ENCODE measurements at regions not wholly inside any gene's neighbourhood (a gene's known extent, or its start where the extent isn't known, plus 50 kb on each side); places are given as distances from the start of the nearest gene placed in this dataset.

DNA sequence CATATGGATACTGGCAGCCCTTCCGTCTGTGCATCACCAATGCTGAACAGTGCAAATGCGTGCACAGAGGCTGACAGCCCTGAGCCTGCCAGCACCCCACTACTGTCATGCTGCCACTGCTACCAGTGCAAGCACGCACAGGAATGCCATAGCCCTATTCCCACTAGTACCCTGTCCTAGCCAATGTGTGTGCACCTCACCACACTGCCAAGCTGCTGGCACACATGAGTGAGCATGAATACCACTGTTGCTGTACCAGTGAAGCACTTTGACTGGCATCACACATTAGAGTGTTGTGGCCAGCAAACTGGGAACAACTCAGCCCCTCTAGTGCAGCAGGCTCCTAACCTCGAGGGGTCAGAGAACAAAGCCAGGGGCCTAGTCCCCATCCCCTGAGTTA lies 102.9 kb upstream of the PCDH10 start:
- Histone ChIP-seq H3K27me3 (no peaks in the 10 kb centered on the region), H3K9me3 (no peaks in the 10 kb centered on the region), H3K36me3 (no peaks in the 10 kb centered on the region), H3K27ac (no peak overlapping the region), H3K4me3 (no peak overlapping the region), H3K4me1 (no peaks in the 10 kb centered on the region)
- 77% methylated on average over 4 of the region's 4 CpGs; no CpG with 5 or more reads in 1 of the 2 donors for WGBS, 2 donors (ENCODE audit: low coverage in 1 of 2)
- intact Hi-C loops (cut with DNase I; ENCODE audit: low total_unique reads) = no loop called here
- in situ Hi-C loops (cut with MboI; ENCODE audit: low pct_ligation_motif_present in 1 of 4, low pct_unique_long_range_greater_than_20kb in 1 of 4, low sequenced_read_pairs in 3 of 4) = no loop called here
- DNase-seq = no peak
- TF ChIP-seq EP300 (IDR thresholded peaks at IDR 0.05; ENCODE audit: low read depth) = no peak

DNA sequence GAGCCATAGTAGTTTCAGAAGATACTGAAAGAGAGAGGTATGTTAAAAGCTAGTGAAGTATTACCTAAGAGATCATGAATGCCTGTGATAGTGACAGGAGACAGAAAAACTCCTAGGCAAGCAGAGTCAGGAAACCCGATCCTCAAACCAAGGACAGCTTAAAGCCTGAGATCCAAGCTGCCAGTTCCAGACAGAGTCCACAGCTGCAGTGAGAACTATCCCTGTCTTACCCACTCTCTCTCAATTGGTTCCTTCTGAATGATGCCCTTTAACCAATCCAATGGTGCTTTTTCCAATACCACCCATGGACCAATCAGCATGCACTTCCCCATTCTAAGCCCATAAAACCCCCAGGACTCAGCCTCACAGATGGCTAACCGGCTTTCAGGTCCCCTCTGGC lies 90.4 kb upstream of the PCDH10 start:
- Histone ChIP-seq H3K4me3 (no peak overlapping the region), H3K4me1 (no peaks in the 10 kb centered on the region), H3K27me3 (no peaks in the 10 kb centered on the region), H3K36me3 (no peaks in the 10 kb centered on the region), H3K9me3 (no peaks in the 10 kb centered on the region), H3K27ac (no peak overlapping the region)
- DNase-seq = no peak
- 20 to 56% methylated on average over 1 to 2 of the region's 2 CpGs for WGBS, 2 donors (ENCODE audit: low coverage in 1 of 2)
- intact Hi-C loops (cut with DNase I; ENCODE audit: low total_unique reads) = no loop called here
- TF ChIP-seq, protein P1, sequence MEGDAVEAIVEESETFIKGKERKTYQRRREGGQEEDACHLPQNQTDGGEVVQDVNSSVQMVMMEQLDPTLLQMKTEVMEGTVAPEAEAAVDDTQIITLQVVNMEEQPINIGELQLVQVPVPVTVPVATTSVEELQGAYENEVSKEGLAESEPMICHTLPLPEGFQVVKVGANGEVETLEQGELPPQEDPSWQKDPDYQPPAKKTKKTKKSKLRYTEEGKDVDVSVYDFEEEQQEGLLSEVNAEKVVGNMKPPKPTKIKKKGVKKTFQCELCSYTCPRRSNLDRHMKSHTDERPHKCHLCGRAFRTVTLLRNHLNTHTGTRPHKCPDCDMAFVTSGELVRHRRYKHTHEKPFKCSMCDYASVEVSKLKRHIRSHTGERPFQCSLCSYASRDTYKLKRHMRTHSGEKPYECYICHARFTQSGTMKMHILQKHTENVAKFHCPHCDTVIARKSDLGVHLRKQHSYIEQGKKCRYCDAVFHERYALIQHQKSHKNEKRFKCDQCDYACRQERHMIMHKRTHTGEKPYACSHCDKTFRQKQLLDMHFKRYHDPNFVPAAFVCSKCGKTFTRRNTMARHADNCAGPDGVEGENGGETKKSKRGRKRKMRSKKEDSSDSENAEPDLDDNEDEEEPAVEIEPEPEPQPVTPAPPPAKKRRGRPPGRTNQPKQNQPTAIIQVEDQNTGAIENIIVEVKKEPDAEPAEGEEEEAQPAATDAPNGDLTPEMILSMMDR (IDR thresholded peaks at IDR 0.05) = no peak
- no peak for TF ChIP-seq POLR2AphosphoS5 (IDR thresholded peaks at IDR 0.05)
- no peak for TF ChIP-seq EP300 (IDR thresholded peaks at IDR 0.05; ENCODE audit: low read depth)
- in situ Hi-C loops (cut with MboI; ENCODE audit: low pct_ligation_motif_present in 1 of 4, low pct_unique_long_range_greater_than_20kb in 1 of 4, low sequenced_read_pairs in 3 of 4) = no loop called here

DNA sequence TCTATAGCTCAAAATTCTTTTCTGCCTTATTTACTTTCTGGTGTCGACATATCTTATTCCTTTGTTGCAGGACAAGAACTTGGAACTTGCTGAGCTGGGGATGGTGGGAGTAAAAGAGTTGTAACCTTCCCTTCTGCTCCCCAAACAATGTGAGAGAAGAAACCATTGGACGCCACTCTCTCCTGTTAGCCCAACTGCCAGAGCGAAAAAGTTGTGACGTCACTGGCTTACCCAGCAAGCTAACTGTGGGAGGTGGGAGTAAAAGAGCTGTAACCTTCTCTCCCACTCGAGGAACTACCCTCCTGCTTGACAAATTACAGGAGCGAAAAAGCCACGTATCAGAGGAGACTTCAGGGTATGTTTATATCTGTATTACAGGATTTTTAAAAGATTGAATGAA lies 90.0 kb upstream of the PCDH10 start:
- Histone ChIP-seq H3K9me3 (no peaks in the 10 kb centered on the region), H3K4me3 (no peak overlapping the region), H3K36me3 (no peaks in the 10 kb centered on the region), H3K27ac (no peak overlapping the region), H3K27me3 (no peaks in the 10 kb centered on the region), H3K4me1 (no peaks in the 10 kb centered on the region)
- in situ Hi-C loops (cut with MboI; ENCODE audit: low pct_ligation_motif_present in 1 of 4, low pct_unique_long_range_greater_than_20kb in 1 of 4, low sequenced_read_pairs in 3 of 4) (no loop called here), intact Hi-C loops (cut with DNase I; ENCODE audit: low total_unique reads) (no loop called here)
- TF ChIP-seq EP300 (IDR thresholded peaks at IDR 0.05; ENCODE audit: low read depth) (no peak), POLR2AphosphoS5 (IDR thresholded peaks at IDR 0.05) (no peak), POLR2A (IDR thresholded peaks at IDR 0.05) (no peak)
- TF ChIP-seq, protein P1 (IDR thresholded peaks at IDR 0.05) = no peak
- DNase-seq = no peak
- 66 to 70% methylated on average over 3 to 7 of the region's 7 CpGs for WGBS, 2 donors (ENCODE audit: low coverage in 1 of 2)

DNA sequence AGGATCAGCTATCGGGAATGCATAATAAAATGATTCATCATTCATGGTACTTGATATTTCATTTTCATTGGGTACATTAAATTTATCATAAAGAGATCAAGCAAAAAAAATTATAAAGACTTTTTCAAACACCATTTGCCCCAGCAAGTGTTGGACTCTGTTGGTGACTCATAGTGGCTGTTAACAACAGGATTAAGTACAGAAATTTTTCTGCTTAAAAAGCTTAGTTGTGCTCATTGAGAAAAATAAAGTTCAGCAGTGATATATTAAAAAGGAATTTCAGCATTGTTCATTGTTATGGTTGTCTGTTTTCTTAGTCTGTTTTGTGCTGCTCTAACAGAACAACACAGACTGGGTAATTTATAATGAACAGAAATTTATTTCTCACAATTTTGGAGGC lies 86.2 kb upstream of the PCDH10 start:
- intact Hi-C loops (cut with DNase I; ENCODE audit: low total_unique reads) (no loop called here), in situ Hi-C loops (cut with MboI; ENCODE audit: low pct_ligation_motif_present in 1 of 4, low pct_unique_long_range_greater_than_20kb in 1 of 4, low sequenced_read_pairs in 3 of 4) (no loop called here)
- no peak for TF ChIP-seq POLR2AphosphoS5 (IDR thresholded peaks at IDR 0.05)
- no peak for TF ChIP-seq POLR2A (IDR thresholded peaks at IDR 0.05)
- TF ChIP-seq, protein P1 (IDR thresholded peaks at IDR 0.05) = no peak
- TF ChIP-seq EP300 (IDR thresholded peaks at IDR 0.05; ENCODE audit: low read depth) = no peak
- Histone ChIP-seq H3K4me1 (no peaks in the 10 kb centered on the region), H3K27me3 (no peaks in the 10 kb centered on the region), H3K4me3 (no peak overlapping the region), H3K9me3 (peaks cover 0 to 11% of the 10 kb centered on the region in 2 donors), H3K36me3 (no peaks in the 10 kb centered on the region), H3K27ac (no peak overlapping the region)
- no peak for DNase-seq
- 74 to 80% methylated on average over 1 of the region's 1 CpG for WGBS, 2 donors (ENCODE audit: low coverage in 1 of 2)

- DNase-seq = no peak
- no peak overlapping the region for H3K4me3 ChIP-seq
- in situ Hi-C loops (cut with MboI; ENCODE audit: low pct_ligation_motif_present in 1 of 4, low pct_unique_long_range_greater_than_20kb in 1 of 4, low sequenced_read_pairs in 3 of 4) = no loop called here
- 49 to 50% methylated on average over 2 of the region's 2 CpGs for WGBS, 2 donors (ENCODE audit: low coverage in 1 of 2)
- peaks cover 0 to 12% of the 10 kb centered on the region in 2 donors for H3K9me3 ChIP-seq
- H3K36me3 ChIP-seq = no peaks in the 10 kb centered on the region
- H3K4me1 ChIP-seq = no peaks in the 10 kb centered on the region
- TF ChIP-seq POLR2AphosphoS5 (IDR thresholded peaks at IDR 0.05) (no peak), POLR2A (IDR thresholded peaks at IDR 0.05) (no peak), EP300 (IDR thresholded peaks at IDR 0.05; ENCODE audit: low read depth) (no peak)
- intact Hi-C loops (cut with DNase I; ENCODE audit: low total_unique reads) = no loop called here
- H3K27ac ChIP-seq = no peak overlapping the region
- H3K27me3 ChIP-seq = no peaks in the 10 kb centered on the region
Measured at GRCh38 chr4:133068083-133068482, 81.0 kb upstream of the PCDH10 start.
